Caco-2 (cell line): ENCODE measurements at regions not wholly inside any gene's neighbourhood (a gene's known extent, or its start where the extent isn't known, plus 50 kb on each side); places are given as distances from the start of the nearest gene placed in this dataset.

Experiments used
- BruUV-seq: library from RNA; stranded (reverse); fragments of 400-500 nt; replicated peaks from 2 replicates; lab custom pipeline; 2021; lab: Mats Ljungman, UMichigan
- CTCF ChIA-PET: fragments of 300-600 bp; sonication (Branson Sonifier 250); formaldehyde crosslinking; loops from one replicate; lab custom pipeline; 2022; ENCODE audit warnings: antibody characterized with exemption; lab: Charles Lee
- POLR2A ChIA-PET: fragments of 300-600 bp; sonication (Branson Sonifier 250); formaldehyde crosslinking; loops from one replicate; lab custom pipeline; 2022; ENCODE audit warnings: antibody characterized with exemption; lab: Charles Lee
- DNase-seq, 2 experiments: peaks; one replicate each; pipeline versions ENCODE4 v3.0.0 to v3.0.0-alpha.2; 2020 to 2022
- H3K27me3 ChIP-seq: replicated peaks from 2 replicates; pipeline ENCODE4 v1.6.0; 2011; ENCODE audit warnings: low read length; ENCODE audit not compliant: control insufficient read depth, insufficient read depth
- H3K36me3 ChIP-seq: 2 replicates; pipeline ENCODE4 v1.5.1; 2011; ENCODE audit warnings: low read length; ENCODE audit not compliant: control insufficient read depth, insufficient read depth
- H3K4me1 ChIP-seq: fragments of 250-450 bp; sonication (Bioruptor Pico); 2 replicates; pipeline ENCODE4 v1.5.1; 2020; ENCODE audit warnings: mild to moderate bottlenecking
- H3K4me3 ChIP-seq: 2 replicates; pipeline ENCODE4 v1.5.1; 2011; ENCODE audit warnings: low read depth, mild to moderate bottlenecking, control low read depth, low read length
- H3K9me3 ChIP-seq: fragments of 250-450 bp; sonication (Bioruptor Pico); 2 replicates; pipeline ENCODE4 v1.5.1; 2020; ENCODE audit warnings: mild to moderate bottlenecking, moderate library complexity
- H3K27ac Mint-ChIP-seq: one replicate; pipeline ENCODE4 v1.8.0; 2022; ENCODE audit warnings: mixed read lengths; ENCODE audit not compliant: unreplicated experiment
- H3K27me3 Mint-ChIP-seq: one replicate; pipeline ENCODE4 v1.8.0; 2022; ENCODE audit warnings: mixed read lengths; ENCODE audit not compliant: insufficient read depth, unreplicated experiment
- H3K36me3 Mint-ChIP-seq: one replicate; pipeline ENCODE4 v1.8.0; 2022; ENCODE audit warnings: mild to moderate bottlenecking, mixed read lengths; ENCODE audit not compliant: insufficient read depth, unreplicated experiment
- H3K4me1 Mint-ChIP-seq: one replicate; pipeline ENCODE4 v1.8.0; 2022; ENCODE audit warnings: low read depth, mixed read lengths; ENCODE audit not compliant: unreplicated experiment
- H3K4me3 Mint-ChIP-seq: one replicate; pipeline ENCODE4 v1.8.0; 2022; ENCODE audit warnings: mild to moderate bottlenecking, moderate library complexity, mixed read lengths; ENCODE audit not compliant: unreplicated experiment
- H3K9me3 Mint-ChIP-seq: one replicate; pipeline ENCODE4 v1.8.0; 2022; ENCODE audit warnings: mixed read lengths; ENCODE audit not compliant: unreplicated experiment
- CTCF ChIP-seq, 2 experiments: fragments of 200-600 bp in 1 of 2; IDR thresholded peaks; 1 replicate in 1 of 2; 2 replicates in 1 of 2; pipeline versions ENCODE4 v1.5.1 to v1.8.0; 2011 to 2022; ENCODE audit warnings: antibody characterized with exemption in 1 of 2, control low read depth in 1 of 2, inconsistent platforms in 1 of 2, low read depth in 1 of 2, low read length in 1 of 2, mild to moderate bottlenecking in 1 of 2, moderate library complexity in 1 of 2; ENCODE audit not compliant: insufficient read depth in 1 of 2, severe bottlenecking in 1 of 2, unreplicated experiment in 1 of 2
- intact Hi-C: fragments of 100-400 bp; cut with micrococcal nuclease; formaldehyde crosslinking; loops from one replicate; pipeline ENCODE4 v1.10.0; 2022; ENCODE audit not compliant: unreplicated experiment

DNA sequence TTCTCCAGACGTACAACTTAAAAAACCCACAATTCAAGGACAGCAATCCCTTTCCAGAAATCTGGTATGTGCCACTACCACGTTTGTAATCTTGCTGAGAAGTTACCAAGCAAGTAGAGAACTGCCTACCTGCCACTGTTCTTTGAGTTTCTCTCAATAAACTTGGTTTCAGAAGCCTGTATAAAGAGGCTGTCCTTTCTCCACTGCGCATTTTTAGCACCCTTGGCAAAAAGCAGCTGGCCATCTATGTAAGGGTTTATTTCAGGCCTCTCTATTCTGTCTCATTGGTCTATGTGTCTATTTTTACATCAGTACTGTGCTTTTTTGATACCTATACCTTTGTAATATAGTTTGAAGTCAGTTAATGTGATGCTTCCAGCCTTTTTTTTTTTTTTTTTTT, 665.1 kb upstream of the BRINP3 start:
- Mint-ChIP-seq H3K4me3 (no peak overlapping the region), H3K27ac (no peak overlapping the region), H3K4me1 (no peaks in the 10 kb centered on the region), H3K36me3 (no peaks in the 10 kb centered on the region), H3K9me3 (no peaks in the 10 kb centered on the region), H3K27me3 (no peaks in the 10 kb centered on the region)
- H3K36me3 ChIP-seq = no peaks in the 10 kb centered on the region
- H3K27me3 ChIP-seq = no peaks in the 10 kb centered on the region
- no peak for TF ChIP-seq CTCF (IDR thresholded peaks at IDR 0.05; ENCODE audit: insufficient read depth in 1 of 2, low read depth in 1 of 2, low read length in 1 of 2, severe bottlenecking in 1 of 2, unreplicated experiment in 1 of 2)
- H3K4me3 ChIP-seq = no peak overlapping the region
- BruUV-seq = no TSS peak
- intact Hi-C loops = no loop called here
- no peak for DNase-seq
- no peaks in the 10 kb centered on the region for H3K9me3 ChIP-seq
- H3K4me1 ChIP-seq = no peaks in the 10 kb centered on the region
- ChIA-PET CTCF (no interaction called here), POLR2A (no interaction called here)

- Mint-ChIP-seq H3K4me3 (no peak overlapping the region), H3K27me3 (no peaks in the 10 kb centered on the region), H3K4me1 (no peaks in the 10 kb centered on the region), H3K27ac (no peak overlapping the region), H3K36me3 (no peaks in the 10 kb centered on the region), H3K9me3 (no peaks in the 10 kb centered on the region)
- no TSS peak for BruUV-seq
- Histone ChIP-seq H3K4me3 (no peak overlapping the region), H3K4me1 (no peaks in the 10 kb centered on the region), H3K9me3 (no peaks in the 10 kb centered on the region), H3K36me3 (no peaks in the 10 kb centered on the region), H3K27me3 (no peaks in the 10 kb centered on the region)
- intact Hi-C loops = no loop called here
- TF ChIP-seq CTCF (IDR thresholded peaks at IDR 0.05; ENCODE audit: insufficient read depth in 1 of 2, low read depth in 1 of 2, low read length in 1 of 2, severe bottlenecking in 1 of 2, unreplicated experiment in 1 of 2) = no peak
- DNase-seq = no peak
- POLR2A ChIA-PET = no interaction called here
- CTCF ChIA-PET = no interaction called here
Observed at GRCh38 chr1:191145834-191146233, 668.2 kb upstream of the BRINP3 start.

GRCh38 chr1:191151321-191151807, 673.7 kb upstream of the BRINP3 start:
- Mint-ChIP-seq H3K9me3 (no peaks in the 10 kb centered on the region), H3K4me1 (no peaks in the 10 kb centered on the region), H3K27me3 (no peaks in the 10 kb centered on the region), H3K4me3 (no peak overlapping the region), H3K27ac (no peak overlapping the region), H3K36me3 (no peaks in the 10 kb centered on the region)
- no peaks in the 10 kb centered on the region for H3K27me3 ChIP-seq
- no peaks in the 10 kb centered on the region for H3K36me3 ChIP-seq
- BruUV-seq = no TSS peak
- ChIA-PET POLR2A (no interaction called here), CTCF (no interaction called here)
- H3K9me3 ChIP-seq = no peaks in the 10 kb centered on the region
- intact Hi-C loops = no loop called here
- no peaks in the 10 kb centered on the region for H3K4me1 ChIP-seq
- no peak for DNase-seq
- H3K4me3 ChIP-seq = no peak overlapping the region
- TF ChIP-seq CTCF (IDR thresholded peaks at IDR 0.05; ENCODE audit: insufficient read depth in 1 of 2, low read depth in 1 of 2, low read length in 1 of 2, severe bottlenecking in 1 of 2, unreplicated experiment in 1 of 2) = no peak
